ENCODE measurements at regions not wholly inside any gene's neighbourhood (a gene's known extent, or its start where the extent isn't known, plus 50 kb on each side); places are given as distances from the start of the nearest gene placed in this dataset.

DNA sequence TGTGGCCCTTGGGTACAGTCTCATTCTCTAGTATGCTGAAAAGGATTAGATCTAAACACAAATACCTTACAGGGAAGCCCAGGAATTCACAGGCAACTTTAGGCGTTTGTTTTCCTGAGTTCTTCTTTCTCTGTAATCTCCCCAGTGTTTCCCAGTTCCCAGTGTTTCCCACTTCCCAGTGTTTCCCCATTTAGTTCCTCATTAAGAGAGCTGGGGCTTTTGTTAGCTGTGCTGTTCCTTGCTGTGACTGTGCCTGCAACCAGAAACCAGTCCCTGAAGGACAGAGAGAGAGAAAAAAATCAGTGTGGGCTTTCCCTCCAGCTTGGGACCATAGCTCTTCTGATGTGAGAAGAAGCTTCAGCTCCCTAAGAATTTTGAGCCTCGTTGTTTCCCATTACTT, 802.9 kb upstream of the COBL start:
- no peak for TF ChIP-seq POLR2A (IDR thresholded peaks at IDR 0.05)
- TF ChIP-seq, protein P1, sequence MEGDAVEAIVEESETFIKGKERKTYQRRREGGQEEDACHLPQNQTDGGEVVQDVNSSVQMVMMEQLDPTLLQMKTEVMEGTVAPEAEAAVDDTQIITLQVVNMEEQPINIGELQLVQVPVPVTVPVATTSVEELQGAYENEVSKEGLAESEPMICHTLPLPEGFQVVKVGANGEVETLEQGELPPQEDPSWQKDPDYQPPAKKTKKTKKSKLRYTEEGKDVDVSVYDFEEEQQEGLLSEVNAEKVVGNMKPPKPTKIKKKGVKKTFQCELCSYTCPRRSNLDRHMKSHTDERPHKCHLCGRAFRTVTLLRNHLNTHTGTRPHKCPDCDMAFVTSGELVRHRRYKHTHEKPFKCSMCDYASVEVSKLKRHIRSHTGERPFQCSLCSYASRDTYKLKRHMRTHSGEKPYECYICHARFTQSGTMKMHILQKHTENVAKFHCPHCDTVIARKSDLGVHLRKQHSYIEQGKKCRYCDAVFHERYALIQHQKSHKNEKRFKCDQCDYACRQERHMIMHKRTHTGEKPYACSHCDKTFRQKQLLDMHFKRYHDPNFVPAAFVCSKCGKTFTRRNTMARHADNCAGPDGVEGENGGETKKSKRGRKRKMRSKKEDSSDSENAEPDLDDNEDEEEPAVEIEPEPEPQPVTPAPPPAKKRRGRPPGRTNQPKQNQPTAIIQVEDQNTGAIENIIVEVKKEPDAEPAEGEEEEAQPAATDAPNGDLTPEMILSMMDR (IDR thresholded peaks at IDR 0.05): no peak

Data from lower leg skin (tissue), 3 donors.